Motor neuron (in vitro differentiated cells): ENCODE measurements at regions not wholly inside any gene's neighbourhood (a gene's known extent, or its start where the extent isn't known, plus 50 kb on each side); places are given as distances from the start of the nearest gene placed in this dataset.
A peak's percentile ranks its signal among the peaks of the same experiment; 100 is the strongest.

ENCODE experiments used
- ATAC-seq, 8 experiments: fragments of 200-7000 bp; cut with Tn5 transposase; replicated peaks in 6 of 8; 2 replicates each; pipeline ENCODE4 v1.8.0; 2021; ENCODE audit warnings: mild to moderate bottlenecking in 8 of 8, moderate library complexity in 8 of 8
- H3K27ac ChIP-seq, 2 donors: fragments of 250-450 bp; sonication (Bioruptor Pico); 2 replicates each; pipeline ENCODE4 v1.9.0; 2021; ENCODE audit warnings: antibody characterized with exemption in 2 of 2, mild to moderate bottlenecking in 2 of 2, moderate library complexity in 1 of 2
- H3K4me1 ChIP-seq, 2 donors: fragments of 250-450 bp; sonication (Bioruptor Pico); replicated peaks in 1 of 2; 2 replicates each; pipeline ENCODE4 v1.6.1; 2021; ENCODE audit warnings: antibody characterized with exemption in 2 of 2, mild to moderate bottlenecking in 2 of 2, moderate library complexity in 1 of 2
- H3K4me3 ChIP-seq, 5 donors: fragments of 250-450 bp; sonication (Bioruptor Pico); 2 replicates each; pipeline ENCODE4 v1.9.0; 2021; ENCODE audit warnings: antibody characterized with exemption in 5 of 5, mild to moderate bottlenecking in 5 of 5, moderate library complexity in 4 of 5
- WGBS, 10 experiments: fragments of 450-650 bp; shearing (Covaris generic); methylation state at CpG; one replicate each; pipeline ENCODE4 v1.0.0; 2022; 5-methylcytosine and 5-hydroxymethylcytosine counted together
- in situ Hi-C, 9 experiments: fragments of 400-800 bp; cut with MboI; loops; one replicate each; pipeline ENCODE4 v1.15.0; 2021; ENCODE audit warnings: low sequenced_read_pairs in 9 of 9, low pct_unique_long_range_greater_than_20kb in 2 of 9; ENCODE audit not compliant: unreplicated experiment in 9 of 9

- in situ Hi-C loops = no loop called here
- ATAC-seq = no peak
- Histone ChIP-seq H3K4me1 (peaks cover 0 to 5% of the 10 kb centered on the region in 2 donors), H3K4me3 (no peak overlapping the region), H3K27ac (no peak overlapping the region)
- 67 to 100% (median 81%) methylated on average over 1 to 2 of the region's 2 CpGs; no CpG with 5 or more reads in 2 of the 10 experiments for WGBS, 10 experiments
Observed at GRCh38 chr6:4504700-4505099, 271.5 kb upstream of the CDYL start.

- ATAC-seq = no peak
- in situ Hi-C loops = no loop called here
- WGBS, 10 experiments = 10 to 55% (median 28%) methylated on average over 2 to 5 of the region's 5 CpGs; no CpG with 5 or more reads in 3 of the 10 experiments
- peaks cover 0 to 5% of the 10 kb centered on the region in 2 donors for H3K4me1 ChIP-seq
- no peak overlapping the region for H3K4me3 ChIP-seq
- no peak overlapping the region for H3K27ac ChIP-seq
Observed at GRCh38 chr6:4503700-4504099, 272.5 kb upstream of the CDYL start.

DNA sequence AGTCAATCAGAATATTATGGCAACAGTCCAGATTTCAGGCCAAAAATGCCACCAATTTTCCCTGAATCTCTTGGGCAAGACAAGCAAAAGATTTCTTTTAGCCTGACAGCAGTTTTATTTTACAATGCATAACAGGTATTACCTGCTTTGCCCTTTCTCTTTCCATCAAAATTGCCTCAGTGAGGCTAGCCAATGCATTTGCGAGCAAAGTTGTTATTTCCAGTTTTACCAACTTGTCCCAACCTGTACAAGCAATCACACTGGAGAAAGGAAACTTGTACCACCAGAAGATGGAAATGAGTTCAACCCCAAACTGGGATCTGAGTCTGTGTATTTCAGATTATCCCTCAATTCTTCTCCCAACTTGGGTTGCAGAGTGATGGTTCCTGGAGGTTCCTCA, 279.9 kb upstream of the CDYL start:
- Histone ChIP-seq H3K27ac (no peak overlapping the region), H3K4me3 (no peak overlapping the region), H3K4me1 (no peaks in the 10 kb centered on the region)
- ATAC-seq = no peak
- WGBS, 10 experiments = 75 to 100% (median 100%) methylated on average over 1 of the region's 1 CpG; no CpG with 5 or more reads in 2 of the 10 experiments
- in situ Hi-C loops = no loop called here

GRCh38 chr6:4491501-4492260, 284.5 kb upstream of the CDYL start:
- ATAC-seq = peak in 3 of 8 experiments; percentile 21 to 45 (median 33)
- Histone ChIP-seq H3K4me1 (peaks cover 4% of the 10 kb centered on the region in 2 donors), H3K27ac (no peak overlapping the region), H3K4me3 (no peak overlapping the region)
- in situ Hi-C loops = no loop called here
- 62 to 100% (median 89%) methylated on average over 2 to 6 of the region's 7 CpGs; no CpG with 5 or more reads in 2 of the 10 experiments for WGBS, 10 experiments

GRCh38 chr6:4489538-4489937, 286.7 kb upstream of the CDYL start:
- in situ Hi-C loops = no loop called here
- ATAC-seq = no peak
- Histone ChIP-seq H3K4me3 (no peak overlapping the region), H3K27ac (no peak overlapping the region), H3K4me1 (peaks cover 11% of the 10 kb centered on the region in 2 donors)
- WGBS, 10 experiments = 49 to 90% (median 72%) methylated on average over 2 to 4 of the region's 4 CpGs; no CpG with 5 or more reads in 2 of the 10 experiments

GRCh38 chr6:4488389-4488788, 287.8 kb upstream of the CDYL start:
- H3K27ac ChIP-seq = no peak overlapping the region
- ATAC-seq = no peak
- WGBS, 10 experiments = 60 to 100% (median 92%) methylated on average over 1 to 3 of the region's 3 CpGs; no CpG with 5 or more reads in 5 of the 10 experiments
- in situ Hi-C loops = no loop called here
- H3K4me1 ChIP-seq = peaks cover 11% of the 10 kb centered on the region in 2 donors
- no peak overlapping the region for H3K4me3 ChIP-seq

DNA sequence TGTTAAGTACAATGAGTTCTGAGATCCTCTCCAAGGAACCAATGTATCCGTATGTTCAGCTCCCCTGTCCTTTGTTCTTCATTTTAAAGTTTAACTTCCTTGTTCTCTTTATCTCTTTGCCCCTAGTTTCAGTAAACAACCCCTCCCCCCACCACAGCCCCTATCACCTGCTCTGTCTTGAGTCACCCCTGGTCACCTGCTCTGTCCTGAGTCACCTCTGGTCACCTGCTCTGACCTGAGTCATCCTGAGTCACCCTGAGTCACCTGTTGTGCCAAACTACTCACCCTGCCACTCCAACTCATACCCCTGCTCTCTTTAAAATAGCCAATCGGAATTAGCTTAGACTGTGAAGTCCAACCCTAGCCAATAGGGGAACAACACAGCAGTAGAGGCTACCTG, 288.7 kb upstream of the CDYL start:
- peak in 1 of 8 experiments; percentile 41 for ATAC-seq
- Histone ChIP-seq H3K27ac (no peak overlapping the region), H3K4me1 (peaks cover 11% of the 10 kb centered on the region in 2 donors), H3K4me3 (no peak overlapping the region)
- in situ Hi-C loops = no loop called here
- 73 to 100% (median 91%) methylated on average over 1 to 2 of the region's 2 CpGs; no CpG with 5 or more reads in 4 of the 10 experiments for WGBS, 10 experiments

GRCh38 chr6:4486568-4487315, 289.5 kb upstream of the CDYL start:
- in situ Hi-C loops = no loop called here
- peak in 5 of 8 experiments; percentile 38 to 95 (median 76) for ATAC-seq
- H3K27ac ChIP-seq = no peak overlapping the region
- WGBS, 10 experiments = 0 to 82% (median 37%) methylated on average over 1 to 7 of the region's 7 CpGs; no CpG with 5 or more reads in 1 of the 10 experiments
- H3K4me1 ChIP-seq = peaks cover 11% of the 10 kb centered on the region in 2 donors
- no peak overlapping the region for H3K4me3 ChIP-seq

GRCh38 chr6:4485735-4486134, 290.5 kb upstream of the CDYL start:
- 60 to 100% (median 89%) methylated on average over 1 to 5 of the region's 5 CpGs; no CpG with 5 or more reads in 3 of the 10 experiments for WGBS, 10 experiments
- peaks cover 14 to 22% of the 10 kb centered on the region in 2 donors for H3K4me1 ChIP-seq
- no peak overlapping the region for H3K4me3 ChIP-seq
- in situ Hi-C loops = no loop called here
- no peak for ATAC-seq
- no peak overlapping the region for H3K27ac ChIP-seq

- 80 to 100% (median 92%) methylated on average over 1 to 8 of the region's 29 CpGs; no CpG with 5 or more reads in 4 of the 10 experiments for WGBS, 10 experiments
- Histone ChIP-seq H3K4me3 (no peak overlapping the region), H3K4me1 (peaks cover 14 to 25% of the 10 kb centered on the region in 2 donors), H3K27ac (no peak overlapping the region)
- in situ Hi-C loops = no loop called here
- no peak for ATAC-seq
Observed at GRCh38 chr6:4482461-4482860, 293.7 kb upstream of the CDYL start.

DNA sequence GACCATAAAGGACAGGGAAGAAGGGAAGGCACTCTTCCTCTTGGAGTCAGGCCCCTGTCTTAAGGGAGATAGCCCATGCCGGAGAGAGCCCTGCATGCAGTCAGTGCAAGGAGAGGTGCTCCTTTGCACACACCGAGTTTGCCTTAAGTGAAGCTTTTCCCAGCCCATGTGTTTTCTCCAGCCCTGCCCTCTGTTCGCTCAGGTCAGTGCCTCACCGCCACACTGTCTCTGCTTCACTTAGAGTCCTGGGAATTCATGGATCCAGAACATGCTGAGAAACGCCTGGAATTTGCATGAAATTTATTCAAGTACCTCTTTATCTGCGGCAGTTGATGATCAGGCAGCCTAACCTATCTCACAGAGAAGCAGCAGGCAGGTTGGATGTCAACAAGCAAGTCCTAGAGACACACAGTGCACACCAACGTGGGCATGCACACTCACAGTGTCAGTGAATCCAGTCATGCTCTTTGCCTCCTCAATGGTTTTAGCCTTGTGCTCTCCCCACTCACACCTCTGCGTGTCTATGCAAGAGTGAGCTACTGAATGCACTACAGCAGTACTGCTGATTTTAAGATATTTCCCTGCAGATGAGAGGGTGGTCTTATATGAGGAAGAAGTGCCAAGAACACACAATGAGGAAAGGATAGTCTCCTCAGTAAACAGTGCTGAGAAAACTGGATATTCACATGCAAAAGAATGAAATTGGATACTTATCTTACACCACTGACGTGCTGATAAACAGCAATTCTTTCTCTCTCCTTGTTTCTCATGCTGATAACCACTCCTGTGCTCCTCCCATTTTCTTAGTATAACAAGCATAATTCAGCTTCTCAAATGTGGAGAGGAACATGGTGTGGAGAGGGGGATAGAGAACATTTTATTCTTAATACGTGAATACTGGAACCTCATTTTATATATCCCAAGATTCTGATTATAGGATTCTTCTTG, 295.1 kb upstream of the CDYL start:
- peak in 5 of 8 experiments; percentile 23 to 65 (median 42) for ATAC-seq
- Histone ChIP-seq H3K27ac (peak overlapping the region in 1 of 2 donors; percentile 36), H3K4me1 (peaks cover 4 to 15% of the 10 kb centered on the region in 2 donors), H3K4me3 (no peak overlapping the region)
- in situ Hi-C loops = no loop called here
- WGBS, 10 experiments = 27 to 71% (median 50%) methylated on average over 2 to 9 of the region's 10 CpGs

GRCh38 chr6:4478098-4478497, 298.1 kb upstream of the CDYL start:
- ATAC-seq = peak in 3 of 8 experiments; percentile 25 to 41 (median 33)

More at GRCh38 chr6:4478098-4478497, 298.1 kb upstream of the CDYL start:
- in situ Hi-C loops = no loop called here
- WGBS, 10 experiments = 27 to 96% (median 77%) methylated on average over 1 to 3 of the region's 3 CpGs
- Histone ChIP-seq H3K4me3 (no peak overlapping the region), H3K27ac (no peak overlapping the region), H3K4me1 (peaks cover 7 to 24% of the 10 kb centered on the region in 2 donors)
